Endothelial cell of hepatic sinusoid (primary cell): ENCODE measurements at regions not wholly inside any gene's neighbourhood (a gene's known extent, or its start where the extent isn't known, plus 50 kb on each side); places are given as distances from the start of the nearest gene placed in this dataset.

Source experiments
- in situ Hi-C: cut with HindIII; loops from 2 replicates; pipeline ENCODE4 v1.10.0; 2017; ENCODE audit warnings: low sequenced_read_pairs

- in situ Hi-C loops = no loop called here
Measured at GRCh38 chr3:30258426-30259392, 347.7 kb upstream of the TGFBR2 start.

GRCh38 chr3:30259730-30260129, 346.7 kb upstream of the TGFBR2 start:
- in situ Hi-C loops = no loop called here

- in situ Hi-C loops = no loop called here
Measured at GRCh38 chr3:30260762-30261161, 345.6 kb upstream of the TGFBR2 start.

- in situ Hi-C loops = no loop called here
Measured at GRCh38 chr3:30263238-30263924, 343.0 kb upstream of the TGFBR2 start.

GRCh38 chr3:30263925-30264313, 342.5 kb upstream of the TGFBR2 start:
- in situ Hi-C loops = no loop called here

GRCh38 chr3:30266524-30266923, 339.9 kb upstream of the TGFBR2 start:
- in situ Hi-C loops = no loop called here

- in situ Hi-C loops = no loop called here
Measured at GRCh38 chr3:30268288-30268687, 338.1 kb upstream of the TGFBR2 start.

GRCh38 chr3:30269751-30270445, 336.5 kb upstream of the TGFBR2 start:
- in situ Hi-C loops = no loop called here

- in situ Hi-C loops = no loop called here
Measured at GRCh38 chr3:30271781-30272180, 334.6 kb upstream of the TGFBR2 start.

GRCh38 chr3:30273304-30274072, 332.9 kb upstream of the TGFBR2 start:
- in situ Hi-C loops = no loop called here

- in situ Hi-C loops = no loop called here
Measured at GRCh38 chr3:30277494-30277893, 328.9 kb upstream of the TGFBR2 start.

- in situ Hi-C loops = no loop called here
Measured at GRCh38 chr3:30281526-30281925, 324.9 kb upstream of the TGFBR2 start.

GRCh38 chr3:30282154-30282696, 324.2 kb upstream of the TGFBR2 start:
- in situ Hi-C loops = no loop called here

- in situ Hi-C loops = loop anchor here (5.0 kb wide), 1 partner anchor 37 kb away; no protein-coding TSS in a partner anchor
Measured at GRCh38 chr3:30285188-30286006, 321.0 kb upstream of the TGFBR2 start.

- in situ Hi-C loops = loop anchor here (5.0 kb wide), 1 partner anchor 36 kb away; no protein-coding TSS in a partner anchor
Measured at GRCh38 chr3:30286007-30286669, 320.3 kb upstream of the TGFBR2 start.

GRCh38 chr3:30286811-30287210, 319.6 kb upstream of the TGFBR2 start:
- in situ Hi-C loops = loop anchor here (5.0 kb wide), 1 partner anchor 35 kb away; no protein-coding TSS in a partner anchor

- in situ Hi-C loops = loop anchor here (5.0 kb wide), 1 partner anchor 33 kb away; no protein-coding TSS in a partner anchor
Measured at GRCh38 chr3:30288830-30289229, 317.6 kb upstream of the TGFBR2 start.

GRCh38 chr3:30289324-30289723, 317.1 kb upstream of the TGFBR2 start:
- in situ Hi-C loops = loop anchor here (5.0 kb wide), 1 partner anchor 33 kb away; no protein-coding TSS in a partner anchor

- in situ Hi-C loops = loop anchor here (5.0 kb wide), 1 partner anchor 33 kb away; no protein-coding TSS in a partner anchor
Measured at GRCh38 chr3:30289766-30290165, 316.6 kb upstream of the TGFBR2 start.
